PC-9 (cell line): ENCODE measurements at regions not wholly inside any gene's neighbourhood (a gene's known extent, or its start where the extent isn't known, plus 50 kb on each side); places are given as distances from the start of the nearest gene placed in this dataset.
"Not testable (repeated sequence)": the region's sequence is repeated elsewhere in the genome, so short reads cannot be mapped to it uniquely, and the experiment has no call there.

Source experiments
- BruUV-seq: library from RNA; stranded (reverse); fragments of 400-500 nt; replicated peaks from 2 replicates; lab custom pipeline; 2021; lab: Mats Ljungman, UMichigan
- CTCF ChIA-PET: fragments of 300-600 bp; sonication (Branson Sonifier 250); formaldehyde crosslinking; loops from one replicate; lab custom pipeline; 2022; ENCODE audit warnings: antibody characterized with exemption; lab: Charles Lee
- POLR2A ChIA-PET: fragments of 300-600 bp; sonication (Branson Sonifier 250); formaldehyde crosslinking; loops from one replicate; lab custom pipeline; 2022; ENCODE audit warnings: antibody characterized with exemption; ENCODE audit not compliant: unreplicated experiment; lab: Charles Lee
- DNase-seq, 2 experiments: peaks; one replicate each; pipeline versions ENCODE4 v3.0.0 to v3.0.0-alpha.2; 2015 to 2022; ENCODE audit warnings: mixed read lengths in 1 of 2
- H2AFZ ChIP-seq: fragments of 200-600 bp; sonication (generic); 2 replicates; pipeline ENCODE4 v1.8.1; 2017; ENCODE audit warnings: antibody characterized with exemption
- H3F3A ChIP-seq: fragments of 200-600 bp; sonication (generic); 2 replicates; pipeline ENCODE4 v1.8.1; 2017; ENCODE audit warnings: antibody characterized with exemption, mild to moderate bottlenecking, low read depth; ENCODE audit not compliant: insufficient read depth
- H3K27ac ChIP-seq: fragments of 200-600 bp; sonication (generic); 2 replicates; pipeline ENCODE4 v1.6.1; 2016; ENCODE audit warnings: mixed run types
- H3K27me3 ChIP-seq: fragments of 200-600 bp; sonication (generic); 2 replicates; pipeline ENCODE4 v1.6.1; 2016; ENCODE audit warnings: low read depth, mixed run types; ENCODE audit not compliant: insufficient read depth
- H3K36me3 ChIP-seq: fragments of 200-600 bp; sonication (generic); 2 replicates; pipeline ENCODE4 v1.6.1; 2016; ENCODE audit warnings: low read depth, mixed run types
- H3K4me1 ChIP-seq: fragments of 200-600 bp; sonication (generic); replicated peaks from 2 replicates; pipeline ENCODE4 v1.6.1; 2016; ENCODE audit warnings: mixed run types; ENCODE audit not compliant: insufficient read depth
- H3K4me2 ChIP-seq: fragments of 200-600 bp; sonication (generic); 2 replicates; pipeline ENCODE4 v1.6.1; 2017; ENCODE audit warnings: mixed run types
- H3K4me3 ChIP-seq: fragments of 200-600 bp; sonication (generic); 2 replicates; pipeline ENCODE4 v1.6.1; 2016; ENCODE audit warnings: mixed run types
- H3K79me2 ChIP-seq: fragments of 200-600 bp; sonication (generic); 2 replicates; pipeline ENCODE4 v1.6.1; 2017; ENCODE audit warnings: low read depth, mixed run types
- H3K9me2 ChIP-seq: fragments of 200-600 bp; sonication (generic); 2 replicates; pipeline ENCODE4 v1.8.1; 2017; ENCODE audit warnings: mild to moderate bottlenecking; ENCODE audit not compliant: insufficient read depth
- H3K9me3 ChIP-seq: fragments of 200-600 bp; sonication (generic); 2 replicates; pipeline ENCODE4 v1.8.1; 2016; ENCODE audit warnings: low read depth; ENCODE audit not compliant: insufficient read depth
- H4K20me1 ChIP-seq: fragments of 200-600 bp; sonication (generic); 2 replicates; pipeline ENCODE4 v1.8.1; 2017; ENCODE audit not compliant: insufficient read depth
- EZH2 ChIP-seq: fragments of 200-600 bp; sonication (generic); IDR thresholded peaks from 2 replicates; pipeline ENCODE4 v1.8.0; 2017; ENCODE audit warnings: antibody characterized with exemption, low read depth
- intact Hi-C: fragments of 100-400 bp; cut with micrococcal nuclease; formaldehyde crosslinking; loops from one replicate; pipeline ENCODE4 v1.10.0; 2022; ENCODE audit not compliant: unreplicated experiment
- TF ChIP-seq, protein P1 (sequence below): fragments of 200-600 bp; sonication (generic); conservative IDR thresholded peaks from 2 replicates; pipeline ENCODE4 v1.6.1; 2017; ENCODE audit warnings: mixed run types, antibody characterized with exemption, mild to moderate bottlenecking, moderate library complexity

DNA sequence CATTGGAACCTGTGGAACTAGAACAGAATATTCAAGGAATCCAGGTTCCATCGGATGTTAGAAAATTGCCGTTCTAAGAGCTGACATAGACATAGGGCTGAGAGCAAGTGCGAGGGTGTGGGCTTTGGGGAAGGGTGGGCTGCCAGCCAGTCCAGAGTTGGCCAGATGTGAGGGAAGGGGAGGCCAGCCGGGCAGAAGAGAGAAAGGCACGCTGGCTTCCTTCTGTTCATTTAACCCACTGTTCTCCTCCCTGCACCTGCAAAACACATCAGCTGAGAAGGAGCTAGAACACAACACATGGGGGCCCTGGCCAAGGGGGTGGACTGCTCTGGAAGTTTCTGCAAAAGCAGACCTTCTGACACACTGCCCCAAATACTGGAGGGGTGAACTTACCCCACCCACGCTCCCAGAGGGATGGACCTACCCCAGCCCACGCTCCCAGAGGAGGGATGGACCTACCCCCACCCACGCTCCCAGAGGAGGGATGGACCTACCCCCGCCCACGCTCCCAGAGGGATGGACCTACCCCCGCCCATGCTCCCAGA is 98.0 kb downstream of the SHANK2 start:
- Histone ChIP-seq H3K36me3 (no peaks in the 10 kb centered on the region), H3K4me1 (peaks cover 23% of the 10 kb centered on the region), H3F3A (peaks cover 22% of the 10 kb centered on the region), H3K4me3 (no peak overlapping the region), H3K79me2 (no peaks in the 10 kb centered on the region), H4K20me1 (no peaks in the 10 kb centered on the region), H2AFZ (no peak overlapping the region), H3K9me3 (no peaks in the 10 kb centered on the region), H3K27me3 (no peaks in the 10 kb centered on the region), H3K27ac (peak overlapping the region; percentile 71; the same call in 1 of the 2 replicates), H3K4me2 (peak overlapping the region; percentile 95), H3K9me2 (no peaks in the 10 kb centered on the region)
- intact Hi-C loops: no loop called here
- DNase-seq: no peak
- TF ChIP-seq, protein P1, sequence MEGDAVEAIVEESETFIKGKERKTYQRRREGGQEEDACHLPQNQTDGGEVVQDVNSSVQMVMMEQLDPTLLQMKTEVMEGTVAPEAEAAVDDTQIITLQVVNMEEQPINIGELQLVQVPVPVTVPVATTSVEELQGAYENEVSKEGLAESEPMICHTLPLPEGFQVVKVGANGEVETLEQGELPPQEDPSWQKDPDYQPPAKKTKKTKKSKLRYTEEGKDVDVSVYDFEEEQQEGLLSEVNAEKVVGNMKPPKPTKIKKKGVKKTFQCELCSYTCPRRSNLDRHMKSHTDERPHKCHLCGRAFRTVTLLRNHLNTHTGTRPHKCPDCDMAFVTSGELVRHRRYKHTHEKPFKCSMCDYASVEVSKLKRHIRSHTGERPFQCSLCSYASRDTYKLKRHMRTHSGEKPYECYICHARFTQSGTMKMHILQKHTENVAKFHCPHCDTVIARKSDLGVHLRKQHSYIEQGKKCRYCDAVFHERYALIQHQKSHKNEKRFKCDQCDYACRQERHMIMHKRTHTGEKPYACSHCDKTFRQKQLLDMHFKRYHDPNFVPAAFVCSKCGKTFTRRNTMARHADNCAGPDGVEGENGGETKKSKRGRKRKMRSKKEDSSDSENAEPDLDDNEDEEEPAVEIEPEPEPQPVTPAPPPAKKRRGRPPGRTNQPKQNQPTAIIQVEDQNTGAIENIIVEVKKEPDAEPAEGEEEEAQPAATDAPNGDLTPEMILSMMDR: no peak
- TF ChIP-seq EZH2: no peak
- POLR2A ChIA-PET: no interaction called here
- CTCF ChIA-PET: no interaction called here
- no TSS peak for BruUV-seq

DNA sequence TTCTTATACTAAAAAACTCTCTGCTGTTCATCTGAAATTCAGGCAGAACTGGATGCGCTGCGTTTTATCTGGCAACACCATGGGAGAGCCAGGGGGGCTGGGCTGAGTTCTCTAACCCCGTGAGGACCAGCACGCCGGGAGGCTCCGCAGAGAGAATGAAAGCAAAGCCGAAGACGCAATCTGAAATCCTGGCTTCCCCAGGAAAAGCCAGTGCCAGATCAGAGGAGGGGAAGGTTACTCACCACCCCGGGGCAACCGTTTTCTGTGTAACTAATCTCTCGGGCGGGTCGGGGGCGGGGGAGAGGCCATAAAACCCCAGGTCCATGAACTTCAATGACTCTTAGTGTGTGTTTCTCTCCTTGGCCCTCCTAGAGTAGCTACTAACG is 99.4 kb downstream of the SHANK2 start:
- Histone ChIP-seq H3K4me1 (peaks cover 23% of the 10 kb centered on the region), H3F3A (peaks cover 22% of the 10 kb centered on the region), H3K9me2 (no peaks in the 10 kb centered on the region), H3K27ac (peak overlapping the region; percentile 71), H3K4me2 (peak overlapping the region; percentile 95), H2AFZ (peak overlapping the region; percentile 75), H3K4me3 (peak overlapping the region; percentile 61), H3K27me3 (no peaks in the 10 kb centered on the region), H4K20me1 (peaks cover 4% of the 10 kb centered on the region; the same call in 1 of the 2 replicates), H3K79me2 (no peaks in the 10 kb centered on the region), H3K36me3 (no peaks in the 10 kb centered on the region), H3K9me3 (no peaks in the 10 kb centered on the region)
- TF ChIP-seq EZH2: no peak
- TF ChIP-seq, protein P1: no peak
- BruUV-seq: no TSS peak
- CTCF ChIA-PET: no interaction called here
- intact Hi-C loops: no loop called here
- peak; percentile 44 to 74 for DNase-seq
- POLR2A ChIA-PET: no interaction called here

DNA sequence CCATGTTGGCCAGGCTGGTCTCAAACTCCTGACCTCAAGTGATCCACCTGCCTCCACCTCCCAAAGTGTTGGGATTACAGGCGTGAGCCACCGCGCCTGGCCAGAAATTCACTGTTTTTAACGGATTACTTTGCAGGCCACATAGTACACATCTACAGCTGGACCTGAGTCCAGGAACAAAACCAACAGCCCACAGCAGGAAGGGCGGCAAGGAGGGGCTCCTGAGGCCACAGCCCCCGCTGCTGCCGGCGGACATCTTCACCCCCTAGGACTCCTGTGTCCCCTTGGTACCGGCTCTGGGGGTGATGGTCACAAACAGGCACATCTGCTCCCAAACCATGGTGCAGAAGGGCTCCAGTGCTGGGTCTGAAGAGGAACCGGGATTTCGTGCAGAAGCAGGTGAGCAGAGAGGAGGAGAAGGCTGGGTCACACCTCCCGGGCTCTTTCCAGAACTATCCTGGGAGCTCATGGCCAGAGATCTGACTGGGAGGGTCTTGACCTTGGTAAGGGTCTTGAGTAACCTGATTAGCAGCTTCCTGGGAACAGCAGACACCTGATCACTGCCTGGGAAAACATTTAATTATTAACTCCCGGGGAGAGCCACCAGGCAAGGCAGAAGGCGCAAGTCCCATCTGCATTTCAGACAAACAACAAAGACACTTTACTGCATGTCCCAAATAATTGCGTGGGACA is 99.9 kb downstream of the SHANK2 start:
- Histone ChIP-seq H3K27ac (peak overlapping the region; percentile 71), H3K4me2 (peak overlapping the region; percentile 95), H2AFZ (peak overlapping the region; percentile 75), H3K4me1 (peaks cover 23% of the 10 kb centered on the region), H3F3A (peaks cover 22% of the 10 kb centered on the region), H3K4me3 (peak overlapping the region; percentile 61)
- POLR2A ChIA-PET, H3K9me2 ChIP-seq, H3K79me2 ChIP-seq, H3K9me3 ChIP-seq, CTCF ChIA-PET, BruUV-seq, H3K27me3 ChIP-seq, intact Hi-C loops, DNase-seq, H3K36me3 ChIP-seq, H4K20me1 ChIP-seq: not testable (repeated sequence)
